ENCODE measurements at regions not wholly inside any gene's neighbourhood (a gene's known extent, or its start where the extent isn't known, plus 50 kb on each side); places are given as distances from the start of the nearest gene placed in this dataset.

GRCh38 chr5:166192696-166193095, 2098.7 kb upstream of the WWC1 start:
- H3K36me3 Mint-ChIP-seq = peaks cover 8% of the 10 kb centered on the region
- no peak overlapping the region for H3K4me3 Mint-ChIP-seq
- TF ChIP-seq CTCF (IDR thresholded peaks at IDR 0.05) = no peak
- H3K4me1 Mint-ChIP-seq = no peaks in the 10 kb centered on the region
- intact Hi-C loops (cut with micrococcal nuclease) = no loop called here
- H3K27me3 ChIP-seq (ENCODE audit: control insufficient read depth, insufficient read depth, low read length) = no peaks in the 10 kb centered on the region
- H3K9me3 ChIP-seq (ENCODE audit: control insufficient read depth, insufficient read depth, low read length) = peaks cover 4% of the 10 kb centered on the region
- no peak overlapping the region for H3K27ac Mint-ChIP-seq
- no peak overlapping the region for H3K27ac ChIP-seq (ENCODE audit: low read length)
- H3K27me3 Mint-ChIP-seq (ENCODE audit: low read depth in 2 of 2) = no peaks in the 10 kb centered on the region
- 71% methylated on average over 3 of the region's 3 CpGs for WGBS (ENCODE audit: insufficient coverage)
- H3K4me1 ChIP-seq (ENCODE audit: control insufficient read depth, insufficient read depth, low read length) = no peaks in the 10 kb centered on the region
- H3K36me3 ChIP-seq (ENCODE audit: control insufficient read depth, insufficient read depth, low read length) = no peaks in the 10 kb centered on the region
- no peak for DNase-seq
- H3K4me3 ChIP-seq (ENCODE audit: low read length) = no peak overlapping the region
- no peak for ATAC-seq
- H3K9me3 Mint-ChIP-seq = peaks cover 14 to 24% of the 10 kb centered on the region in 2 donors

GRCh38 chr5:166195981-166196380, 2095.5 kb upstream of the WWC1 start:
- Histone ChIP-seq H3K4me3 (ENCODE audit: low read length) (no peak overlapping the region), H3K4me1 (ENCODE audit: control insufficient read depth, insufficient read depth, low read length) (no peaks in the 10 kb centered on the region), H3K27me3 (ENCODE audit: control insufficient read depth, insufficient read depth, low read length) (no peaks in the 10 kb centered on the region), H3K36me3 (ENCODE audit: control insufficient read depth, insufficient read depth, low read length) (no peaks in the 10 kb centered on the region), H3K27ac (ENCODE audit: low read length) (no peak overlapping the region), H3K9me3 (ENCODE audit: control insufficient read depth, insufficient read depth, low read length) (no peaks in the 10 kb centered on the region)
- H3K36me3 Mint-ChIP-seq = no peaks in the 10 kb centered on the region
- intact Hi-C loops (cut with micrococcal nuclease) = no loop called here
- H3K27ac Mint-ChIP-seq = no peak overlapping the region
- TF ChIP-seq CTCF (IDR thresholded peaks at IDR 0.05) = no peak
- WGBS (ENCODE audit: insufficient coverage) = 94% methylated on average over 3 of the region's 3 CpGs
- H3K27me3 Mint-ChIP-seq (ENCODE audit: low read depth in 2 of 2) = no peaks in the 10 kb centered on the region
- DNase-seq (no peak), ATAC-seq (no peak)
- H3K4me1 Mint-ChIP-seq = no peaks in the 10 kb centered on the region
- H3K9me3 Mint-ChIP-seq = peaks cover 8 to 12% of the 10 kb centered on the region in 2 donors
- H3K4me3 Mint-ChIP-seq = no peak overlapping the region

- Mint-ChIP-seq H3K36me3 (no peaks in the 10 kb centered on the region), H3K4me1 (no peaks in the 10 kb centered on the region), H3K27ac (no peak overlapping the region), H3K4me3 (no peak overlapping the region), H3K27me3 (ENCODE audit: low read depth in 2 of 2) (no peaks in the 10 kb centered on the region), H3K9me3 (peaks cover 8 to 18% of the 10 kb centered on the region in 2 donors)
- intact Hi-C loops (cut with micrococcal nuclease) = no loop called here
- Histone ChIP-seq H3K27ac (ENCODE audit: low read length) (no peak overlapping the region), H3K36me3 (ENCODE audit: control insufficient read depth, insufficient read depth, low read length) (no peaks in the 10 kb centered on the region), H3K4me3 (ENCODE audit: low read length) (no peak overlapping the region), H3K9me3 (ENCODE audit: control insufficient read depth, insufficient read depth, low read length) (no peaks in the 10 kb centered on the region), H3K4me1 (ENCODE audit: control insufficient read depth, insufficient read depth, low read length) (no peaks in the 10 kb centered on the region), H3K27me3 (ENCODE audit: control insufficient read depth, insufficient read depth, low read length) (no peaks in the 10 kb centered on the region)
- DNase-seq (no peak), ATAC-seq (no peak)
- WGBS (ENCODE audit: insufficient coverage) = 83% methylated on average over 1 of the region's 2 CpGs
- no peak for TF ChIP-seq CTCF (IDR thresholded peaks at IDR 0.05)
Observed at GRCh38 chr5:166200532-166200931, 2090.9 kb upstream of the WWC1 start.

- intact Hi-C loops (cut with micrococcal nuclease) = no loop called here
- TF ChIP-seq CTCF (IDR thresholded peaks at IDR 0.05) = no peak
- H3K9me3 Mint-ChIP-seq = peaks cover 9 to 12% of the 10 kb centered on the region in 2 donors
- H3K4me3 Mint-ChIP-seq = no peak overlapping the region
- H3K4me1 Mint-ChIP-seq = no peaks in the 10 kb centered on the region
- H3K4me1 ChIP-seq (ENCODE audit: control insufficient read depth, insufficient read depth, low read length) = no peaks in the 10 kb centered on the region
- H3K27ac ChIP-seq (ENCODE audit: low read length) = no peak overlapping the region
- DNase-seq (no peak), ATAC-seq (no peak)
- no peaks in the 10 kb centered on the region for H3K36me3 Mint-ChIP-seq
- WGBS (ENCODE audit: insufficient coverage) = 77% methylated on average over 3 of the region's 3 CpGs
- H3K36me3 ChIP-seq (ENCODE audit: control insufficient read depth, insufficient read depth, low read length) = no peaks in the 10 kb centered on the region
- no peaks in the 10 kb centered on the region for H3K27me3 Mint-ChIP-seq (ENCODE audit: low read depth in 2 of 2)
- H3K27ac Mint-ChIP-seq = no peak overlapping the region
- H3K4me3 ChIP-seq (ENCODE audit: low read length) = no peak overlapping the region
- H3K9me3 ChIP-seq (ENCODE audit: control insufficient read depth, insufficient read depth, low read length) = peaks cover 3% of the 10 kb centered on the region
- H3K27me3 ChIP-seq (ENCODE audit: control insufficient read depth, insufficient read depth, low read length) = no peaks in the 10 kb centered on the region
Observed at GRCh38 chr5:166211640-166212039, 2079.8 kb upstream of the WWC1 start.

Data from natural killer cell (primary cell).